Neuronal stem cell (in vitro differentiated cells): ENCODE measurements at regions not wholly inside any gene's neighbourhood (a gene's known extent, or its start where the extent isn't known, plus 50 kb on each side); places are given as distances from the start of the nearest gene placed in this dataset.

Experiments
- DNase-seq: peaks from one replicate; pipeline ENCODE4 v3.0.0-alpha.2; 2013; ENCODE audit warnings: low spot score
- H2AFZ ChIP-seq: one replicate; pipeline ENCODE4 v1.6.1; 2013; ENCODE audit warnings: mild to moderate bottlenecking, low read length, inconsistent platforms
- H2AK5ac ChIP-seq: 2 replicates; pipeline ENCODE4 v1.6.1; 2013; ENCODE audit warnings: low read depth, mild to moderate bottlenecking, inconsistent platforms, low read length, moderate library complexity, mixed read lengths
- H2BK120ac ChIP-seq: 2 replicates; pipeline ENCODE4 v1.6.1; 2013; ENCODE audit warnings: low read depth, mild to moderate bottlenecking, inconsistent platforms, low read length, moderate library complexity, mixed read lengths
- H2BK12ac ChIP-seq: one replicate; pipeline ENCODE4 v1.6.1; 2013; ENCODE audit warnings: low read length, inconsistent platforms
- H2BK15ac ChIP-seq: 2 replicates; pipeline ENCODE4 v1.6.1; 2013; ENCODE audit warnings: mild to moderate bottlenecking, low read length, inconsistent platforms, mixed read lengths
- H2BK5ac ChIP-seq: one replicate; pipeline ENCODE4 v1.6.1; 2013; ENCODE audit warnings: inconsistent platforms, mild to moderate bottlenecking, low read length, moderate library complexity
- H3K14ac ChIP-seq: one replicate; pipeline ENCODE4 v1.6.1; 2013; ENCODE audit warnings: low read length, inconsistent platforms
- H3K18ac ChIP-seq: 2 replicates; pipeline ENCODE4 v1.6.1; 2013; ENCODE audit warnings: low read length, inconsistent platforms
- H3K23ac ChIP-seq: 2 replicates; pipeline ENCODE4 v1.6.1; 2013; ENCODE audit warnings: low read depth, mild to moderate bottlenecking, mixed read lengths, low read length, inconsistent platforms; ENCODE audit not compliant: poor library complexity
- H3K27ac ChIP-seq: replicated peaks from 3 replicates; pipeline ENCODE4 v1.5.1; 2013; ENCODE audit warnings: low read length, inconsistent platforms
- H3K27me3 ChIP-seq, 3 experiments: 2 replicates each; pipeline ENCODE4 v1.6.1; 2013; ENCODE audit warnings: low read length in 3 of 3, mild to moderate bottlenecking in 2 of 3, inconsistent platforms in 1 of 3, low read depth in 1 of 3, mixed read lengths in 1 of 3, moderate library complexity in 1 of 3; ENCODE audit not compliant: control insufficient read depth in 3 of 3, insufficient read depth in 3 of 3
- H3K36me3 ChIP-seq, 2 donors: replicated peaks in 1 of 2; 2 replicates each; pipeline ENCODE4 v1.6.1; 2013; ENCODE audit warnings: low read length in 2 of 2; ENCODE audit not compliant: control insufficient read depth in 2 of 2, insufficient read depth in 2 of 2
- H3K4ac ChIP-seq: 2 replicates; pipeline ENCODE4 v1.6.1; 2013; ENCODE audit warnings: inconsistent platforms, mild to moderate bottlenecking, low read length, moderate library complexity
- H3K4me1 ChIP-seq, 2 donors: 1 replicate in 1 of 2; 2 replicates in 1 of 2; pipeline ENCODE4 v1.6.1; 2013; ENCODE audit warnings: low read length in 2 of 2, low read depth in 1 of 2; ENCODE audit not compliant: control insufficient read depth in 2 of 2, insufficient read depth in 1 of 2
- H3K4me2 ChIP-seq: one replicate; pipeline ENCODE4 v1.6.1; 2013; ENCODE audit warnings: mild to moderate bottlenecking, low read length, inconsistent platforms; ENCODE audit not compliant: insufficient read depth, poor library complexity, severe bottlenecking
- H3K4me3 ChIP-seq, 2 donors: 2 replicates each; pipeline ENCODE4 v1.5.1; 2013; ENCODE audit warnings: low read length in 2 of 2, mild to moderate bottlenecking in 2 of 2, inconsistent platforms in 1 of 2, moderate library complexity in 1 of 2
- H3K79me1 ChIP-seq: one replicate; pipeline ENCODE4 v1.6.1; 2013; ENCODE audit warnings: low read depth, mild to moderate bottlenecking, inconsistent platforms, low read length, moderate library complexity
- H3K9ac ChIP-seq: one replicate; pipeline ENCODE4 v1.6.1; 2013; ENCODE audit warnings: mild to moderate bottlenecking, low read depth, low read length, inconsistent platforms; ENCODE audit not compliant: poor library complexity
- H3K9me3 ChIP-seq, 2 donors: replicated peaks in 1 of 2; 2 replicates each; pipeline versions ENCODE3 to v1.6.1; 2013; ENCODE audit warnings: low read length in 2 of 2, mild to moderate bottlenecking in 2 of 2, inconsistent platforms in 1 of 2, low read depth in 1 of 2, mixed read lengths in 1 of 2, moderate library complexity in 1 of 2; ENCODE audit not compliant: control insufficient read depth in 2 of 2, insufficient read depth in 1 of 2
- H4K8ac ChIP-seq: one replicate; pipeline ENCODE4 v1.6.1; 2013; ENCODE audit warnings: low read depth, mild to moderate bottlenecking, inconsistent platforms, low read length, moderate library complexity
- H4K91ac ChIP-seq: one replicate; pipeline ENCODE4 v1.6.1; 2013; ENCODE audit warnings: low read length, low read depth, mild to moderate bottlenecking, inconsistent platforms; ENCODE audit not compliant: poor library complexity
- WGBS, 2 donors: extraction: QIAGEN DNeasy Blood & Tissue Kit; methylation state at CpG; one replicate each; pipeline ENCODE4 v1.1.7; 2013; ENCODE audit warnings: missing lambda C conversion rate in 2 of 2, mixed read lengths in 1 of 2; ENCODE audit not compliant: insufficient read length in 2 of 2, insufficient replicate concordance in 1 of 2; ENCODE audit errors: extremely low coverage in 2 of 2; 5-methylcytosine and 5-hydroxymethylcytosine counted together

DNA sequence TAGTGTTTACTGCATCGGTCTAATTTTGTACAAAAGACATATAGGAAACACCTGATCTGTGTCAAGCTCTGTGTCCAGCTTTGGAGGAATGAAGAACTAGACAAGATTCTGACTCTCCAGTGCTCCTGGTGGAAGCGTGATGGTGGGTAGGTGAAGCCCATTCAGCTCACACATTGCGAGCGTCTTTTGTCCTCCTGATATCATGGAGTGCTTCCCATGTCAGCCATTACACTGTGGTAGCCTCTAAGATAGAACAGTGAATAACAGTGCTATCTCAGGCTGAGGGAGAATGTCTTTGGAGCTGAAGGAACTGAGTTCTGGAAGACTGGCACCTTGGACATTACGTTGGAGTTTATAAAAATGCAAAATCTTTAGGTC, 350.2 kb downstream of the CYRIA start:
- H3K4me2 ChIP-seq, result no peak overlapping the region
- H3K14ac ChIP-seq, result no peak overlapping the region
- no peak overlapping the region for H4K8ac ChIP-seq
- WGBS, 2 donors, result no CpG with 5 or more reads among the region's 5 CpGs
- no peak overlapping the region for H2BK120ac ChIP-seq
- no peaks in the 10 kb centered on the region for H3K27me3 ChIP-seq
- no peak for DNase-seq
- H2AK5ac ChIP-seq, result no peak overlapping the region
- no peak overlapping the region for H3K9ac ChIP-seq
- H3K27ac ChIP-seq, result no peak overlapping the region
- H2AFZ ChIP-seq, result no peak overlapping the region
- no peaks in the 10 kb centered on the region for H3K9me3 ChIP-seq
- H3K18ac ChIP-seq, result no peak overlapping the region
- H3K36me3 ChIP-seq, result no peaks in the 10 kb centered on the region
- no peak overlapping the region for H3K4me3 ChIP-seq
- no peak overlapping the region for H2BK5ac ChIP-seq
- H2BK15ac ChIP-seq, result no peak overlapping the region
- H3K4me1 ChIP-seq, result peaks cover 22 to 23% of the 10 kb centered on the region in 2 donors
- H3K4ac ChIP-seq, result no peak overlapping the region
- no peaks in the 10 kb centered on the region for H3K79me1 ChIP-seq
- no peak overlapping the region for H4K91ac ChIP-seq
- H2BK12ac ChIP-seq, result no peak overlapping the region
- H3K23ac ChIP-seq, result no peak overlapping the region

DNA sequence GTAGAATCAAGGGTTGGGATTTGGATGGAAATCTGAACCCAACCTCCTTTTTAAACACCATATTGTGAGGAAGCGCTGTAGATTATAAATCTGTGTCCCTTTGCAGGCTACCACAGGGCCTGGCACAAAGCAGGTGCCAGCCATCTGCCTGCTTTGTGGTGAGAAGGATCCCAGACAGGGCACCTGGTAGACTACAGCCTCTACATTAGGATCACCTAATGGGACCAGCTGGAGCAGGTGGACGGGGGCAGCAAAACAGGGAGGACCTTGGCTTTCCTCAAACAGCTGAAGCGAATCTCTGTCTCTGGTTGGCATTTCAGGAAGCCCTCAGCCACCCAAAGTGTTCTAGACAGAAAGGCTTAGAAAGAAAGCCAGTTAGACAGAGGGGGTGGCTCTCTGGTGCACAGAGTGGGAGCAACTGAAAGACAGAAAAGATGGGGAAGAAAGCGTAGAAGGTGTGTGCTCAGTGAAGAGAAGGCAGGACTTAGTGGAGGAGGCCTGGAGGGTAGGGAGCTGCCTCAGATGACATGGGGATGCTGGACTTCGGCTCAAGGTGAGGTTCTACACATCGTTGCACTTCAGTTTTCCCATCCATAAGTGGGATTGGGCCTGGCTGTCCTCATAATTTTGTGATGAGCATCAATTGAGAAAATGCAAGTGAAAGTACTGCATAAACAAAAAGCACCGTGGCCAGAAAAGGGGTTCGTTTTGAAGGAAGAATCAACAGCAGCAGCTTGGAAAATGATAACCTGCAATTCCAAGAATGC, 350.8 kb downstream of the CYRIA start:
- Histone ChIP-seq H3K79me1 (no peaks in the 10 kb centered on the region), H2BK5ac (no peak overlapping the region), H3K23ac (no peak overlapping the region), H2BK15ac (no peak overlapping the region), H3K4me2 (no peak overlapping the region), H3K36me3 (no peaks in the 10 kb centered on the region), H3K4me3 (no peak overlapping the region), H3K27me3 (no peaks in the 10 kb centered on the region), H3K9me3 (no peaks in the 10 kb centered on the region), H4K8ac (no peak overlapping the region), H3K14ac (no peak overlapping the region), H3K4ac (no peak overlapping the region), H4K91ac (no peak overlapping the region), H2BK12ac (no peak overlapping the region), H2AK5ac (no peak overlapping the region), H3K18ac (no peak overlapping the region), H3K4me1 (peaks cover 19 to 22% of the 10 kb centered on the region in 2 donors), H2BK120ac (no peak overlapping the region), H3K9ac (no peak overlapping the region), H3K27ac (no peak overlapping the region), H2AFZ (no peak overlapping the region)
- no peak for DNase-seq
- no CpG with 5 or more reads among the region's 8 CpGs for WGBS, 2 donors

DNA sequence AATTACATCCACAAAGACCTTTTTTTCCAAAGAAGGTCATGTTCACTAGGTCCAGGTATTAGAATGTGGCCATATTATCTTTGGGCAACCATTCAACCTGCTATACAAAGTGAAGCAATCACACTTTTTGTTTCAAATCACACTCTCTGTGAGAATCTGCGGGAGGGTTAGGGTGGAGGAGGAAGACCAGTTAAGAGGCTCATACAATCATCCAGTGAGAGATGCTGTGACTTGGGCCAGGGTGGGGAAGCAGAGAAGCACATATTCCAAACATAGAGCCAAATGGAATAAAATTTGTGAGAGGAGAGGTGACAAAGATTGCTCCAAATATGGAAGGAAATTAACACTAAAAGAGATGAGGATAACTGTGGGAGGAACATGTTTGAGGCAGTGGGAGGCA, 351.6 kb downstream of the CYRIA start:
- Histone ChIP-seq H3K4me3 (no peak overlapping the region), H3K14ac (no peak overlapping the region), H2BK5ac (no peak overlapping the region), H3K4me2 (no peak overlapping the region), H2BK120ac (no peak overlapping the region), H4K91ac (no peak overlapping the region), H2BK15ac (no peak overlapping the region), H3K23ac (no peak overlapping the region), H2AK5ac (no peak overlapping the region), H3K9me3 (no peaks in the 10 kb centered on the region), H2AFZ (no peak overlapping the region), H4K8ac (no peak overlapping the region), H3K27ac (no peak overlapping the region), H3K27me3 (no peaks in the 10 kb centered on the region), H3K79me1 (no peaks in the 10 kb centered on the region), H3K36me3 (no peaks in the 10 kb centered on the region), H3K4me1 (peaks cover 10 to 14% of the 10 kb centered on the region in 2 donors), H2BK12ac (no peak overlapping the region), H3K4ac (no peak overlapping the region), H3K9ac (no peak overlapping the region), H3K18ac (no peak overlapping the region)
- no peak for DNase-seq
- no CpG with 5 or more reads among the region's 1 CpG for WGBS, 2 donors

DNA sequence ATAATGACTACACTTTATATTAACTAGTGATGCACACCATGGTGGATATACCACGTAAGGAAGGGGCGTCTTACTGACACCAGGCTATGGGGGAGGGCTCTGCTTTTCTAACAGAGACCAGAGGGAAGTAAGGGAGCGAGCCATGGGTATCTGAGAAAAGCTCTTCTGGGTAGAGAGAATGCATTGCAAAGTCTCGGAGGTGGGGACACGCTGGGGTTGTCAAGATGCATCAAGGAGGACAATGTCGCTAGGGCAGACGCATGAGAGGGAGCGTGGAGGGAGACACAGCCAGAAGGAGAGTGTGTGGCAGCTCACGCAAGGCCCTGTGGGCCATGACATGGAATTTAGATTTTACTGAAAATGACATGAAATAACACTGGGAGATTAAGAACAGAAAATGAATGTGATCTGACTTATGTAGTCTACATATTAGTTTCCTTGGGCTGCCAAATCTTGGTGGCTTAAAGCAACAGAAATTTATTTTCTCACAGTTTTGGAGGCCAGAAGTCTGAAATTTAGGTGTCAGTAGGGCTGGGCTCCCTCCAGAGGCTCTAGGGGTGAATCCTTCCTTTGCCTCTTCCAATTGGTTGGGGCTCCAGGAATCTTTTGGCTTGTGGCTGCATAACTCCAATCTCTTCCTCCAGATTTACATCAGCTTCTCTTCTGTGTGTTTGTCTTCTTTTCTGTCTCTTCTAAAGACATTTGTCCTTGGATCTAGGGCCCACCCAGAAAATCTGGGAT, 352.2 kb downstream of the CYRIA start:
- Histone ChIP-seq H3K9ac (no peak overlapping the region), H3K79me1 (no peaks in the 10 kb centered on the region), H2BK5ac (no peak overlapping the region), H4K91ac (no peak overlapping the region), H3K4me2 (no peak overlapping the region), H3K4me1 (peaks cover 5 to 10% of the 10 kb centered on the region in 2 donors), H3K18ac (no peak overlapping the region), H4K8ac (no peak overlapping the region), H2BK15ac (no peak overlapping the region), H3K27ac (no peak overlapping the region), H2AFZ (no peak overlapping the region), H2BK12ac (no peak overlapping the region), H3K14ac (no peak overlapping the region), H3K23ac (no peak overlapping the region), H3K27me3 (no peaks in the 10 kb centered on the region), H2AK5ac (no peak overlapping the region), H3K4ac (no peak overlapping the region), H3K4me3 (no peak overlapping the region), H2BK120ac (no peak overlapping the region), H3K9me3 (no peaks in the 10 kb centered on the region), H3K36me3 (no peaks in the 10 kb centered on the region)
- no peak for DNase-seq
- no CpG with 5 or more reads among the region's 9 CpGs for WGBS, 2 donors
